ENCODE measurements at regions not wholly inside any gene's neighbourhood (a gene's known extent, or its start where the extent isn't known, plus 50 kb on each side); places are given as distances from the start of the nearest gene placed in this dataset.

GRCh38 chr14:101370593-101371569 lies 190.4 kb upstream of the DIO3 start:
- no peaks in the 10 kb centered on the region for H3K9me3 ChIP-seq (ENCODE audit: control insufficient read depth, insufficient read depth, low read length)
- no peaks in the 10 kb centered on the region for H3K27me3 ChIP-seq (ENCODE audit: control insufficient read depth, insufficient read depth, low read length)
- no CpG with 5 or more reads among the region's 14 CpGs for WGBS (ENCODE audit: insufficient coverage, insufficient read length)
- DNase-seq (ENCODE audit: low read depth, low spot score), result no peak
- H3K27ac ChIP-seq (ENCODE audit: low read length), result no peak overlapping the region
- peaks cover 6% of the 10 kb centered on the region; the same call in 1 of the 2 replicates for H3K4me1 ChIP-seq (ENCODE audit: control insufficient read depth, insufficient read depth, low read length)
- no peaks in the 10 kb centered on the region for H3K36me3 ChIP-seq (ENCODE audit: control insufficient read depth, insufficient read depth, low read length)
- H3K4me3 ChIP-seq (ENCODE audit: low read length), result no peak overlapping the region

DNA sequence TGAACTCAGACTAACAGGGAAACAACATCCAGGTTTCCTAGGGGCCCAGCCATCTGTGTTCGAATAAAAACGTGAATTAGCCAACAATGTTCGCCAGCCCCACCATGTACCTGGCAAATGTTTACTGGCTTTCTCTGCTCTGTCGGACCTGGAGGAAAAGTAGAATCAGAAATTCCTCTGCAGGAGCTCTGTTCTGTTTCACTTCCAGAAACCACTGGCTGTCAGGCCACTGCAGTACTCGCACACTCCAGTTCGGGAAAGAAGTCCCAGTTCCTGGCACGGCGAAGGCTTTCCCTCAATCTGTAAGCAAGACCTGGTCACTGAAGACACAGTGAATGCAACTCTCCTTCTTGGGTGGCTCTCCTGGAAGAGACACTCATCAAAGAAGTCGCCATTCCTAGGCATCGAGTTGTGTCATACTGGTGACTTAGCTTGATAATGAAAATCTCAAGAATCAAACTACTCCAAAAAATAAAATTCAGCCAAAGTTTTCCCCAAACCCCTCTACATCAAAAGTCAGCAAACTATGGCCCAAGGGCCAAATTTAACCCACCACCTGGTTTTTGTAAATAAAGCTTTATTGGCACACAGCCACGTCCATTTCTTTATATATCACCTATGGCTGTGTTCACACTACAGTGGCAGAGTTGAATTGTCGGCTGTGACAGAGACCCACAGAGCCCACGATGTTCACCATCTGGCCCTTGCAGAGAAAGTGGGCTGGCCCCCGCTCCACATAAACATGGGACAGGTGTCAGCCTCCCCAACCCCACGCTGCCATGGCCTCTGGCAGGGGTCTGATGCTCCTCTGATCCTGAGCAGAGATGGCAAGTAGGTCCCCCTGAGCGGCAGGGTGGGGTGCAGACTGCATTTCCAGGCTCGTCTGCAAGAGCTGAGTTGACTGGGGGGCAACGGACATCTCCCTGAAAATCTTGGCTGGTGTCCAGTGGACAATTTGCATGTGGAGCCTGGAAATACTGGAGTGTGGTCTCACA lies 189.2 kb upstream of the DIO3 start:
- Histone ChIP-seq H3K27ac (ENCODE audit: low read length) (no peak overlapping the region), H3K36me3 (ENCODE audit: control insufficient read depth, insufficient read depth, low read length) (no peaks in the 10 kb centered on the region), H3K9me3 (ENCODE audit: control insufficient read depth, insufficient read depth, low read length) (no peaks in the 10 kb centered on the region), H3K4me1 (ENCODE audit: control insufficient read depth, insufficient read depth, low read length) (peaks cover 6% of the 10 kb centered on the region; the same call in 1 of the 2 replicates), H3K27me3 (ENCODE audit: control insufficient read depth, insufficient read depth, low read length) (no peaks in the 10 kb centered on the region), H3K4me3 (ENCODE audit: low read length) (no peak overlapping the region)
- DNase-seq (ENCODE audit: low read depth, low spot score), result no peak
- WGBS (ENCODE audit: insufficient coverage, insufficient read length), result no CpG with 5 or more reads among the region's 18 CpGs

GRCh38 chr14:101372894-101373620 lies 188.2 kb upstream of the DIO3 start:
- WGBS (ENCODE audit: insufficient coverage, insufficient read length), result no CpG with 5 or more reads among the region's 16 CpGs
- H3K9me3 ChIP-seq (ENCODE audit: control insufficient read depth, insufficient read depth, low read length), result no peaks in the 10 kb centered on the region
- no peak for DNase-seq (ENCODE audit: low read depth, low spot score)
- no peaks in the 10 kb centered on the region for H3K36me3 ChIP-seq (ENCODE audit: control insufficient read depth, insufficient read depth, low read length)
- no peaks in the 10 kb centered on the region for H3K4me1 ChIP-seq (ENCODE audit: control insufficient read depth, insufficient read depth, low read length)
- no peak overlapping the region for H3K27ac ChIP-seq (ENCODE audit: low read length)
- H3K4me3 ChIP-seq (ENCODE audit: low read length), result no peak overlapping the region
- no peaks in the 10 kb centered on the region for H3K27me3 ChIP-seq (ENCODE audit: control insufficient read depth, insufficient read depth, low read length)

GRCh38 chr14:101373690-101374295 lies 187.5 kb upstream of the DIO3 start:
- no peak overlapping the region for H3K4me3 ChIP-seq (ENCODE audit: low read length)
- no CpG with 5 or more reads among the region's 22 CpGs for WGBS (ENCODE audit: insufficient coverage, insufficient read length)
- H3K27ac ChIP-seq (ENCODE audit: low read length), result no peak overlapping the region
- no peaks in the 10 kb centered on the region for H3K4me1 ChIP-seq (ENCODE audit: control insufficient read depth, insufficient read depth, low read length)
- no peak for DNase-seq (ENCODE audit: low read depth, low spot score)
- H3K9me3 ChIP-seq (ENCODE audit: control insufficient read depth, insufficient read depth, low read length), result no peaks in the 10 kb centered on the region
- H3K36me3 ChIP-seq (ENCODE audit: control insufficient read depth, insufficient read depth, low read length), result no peaks in the 10 kb centered on the region
- no peaks in the 10 kb centered on the region for H3K27me3 ChIP-seq (ENCODE audit: control insufficient read depth, insufficient read depth, low read length)

DNA sequence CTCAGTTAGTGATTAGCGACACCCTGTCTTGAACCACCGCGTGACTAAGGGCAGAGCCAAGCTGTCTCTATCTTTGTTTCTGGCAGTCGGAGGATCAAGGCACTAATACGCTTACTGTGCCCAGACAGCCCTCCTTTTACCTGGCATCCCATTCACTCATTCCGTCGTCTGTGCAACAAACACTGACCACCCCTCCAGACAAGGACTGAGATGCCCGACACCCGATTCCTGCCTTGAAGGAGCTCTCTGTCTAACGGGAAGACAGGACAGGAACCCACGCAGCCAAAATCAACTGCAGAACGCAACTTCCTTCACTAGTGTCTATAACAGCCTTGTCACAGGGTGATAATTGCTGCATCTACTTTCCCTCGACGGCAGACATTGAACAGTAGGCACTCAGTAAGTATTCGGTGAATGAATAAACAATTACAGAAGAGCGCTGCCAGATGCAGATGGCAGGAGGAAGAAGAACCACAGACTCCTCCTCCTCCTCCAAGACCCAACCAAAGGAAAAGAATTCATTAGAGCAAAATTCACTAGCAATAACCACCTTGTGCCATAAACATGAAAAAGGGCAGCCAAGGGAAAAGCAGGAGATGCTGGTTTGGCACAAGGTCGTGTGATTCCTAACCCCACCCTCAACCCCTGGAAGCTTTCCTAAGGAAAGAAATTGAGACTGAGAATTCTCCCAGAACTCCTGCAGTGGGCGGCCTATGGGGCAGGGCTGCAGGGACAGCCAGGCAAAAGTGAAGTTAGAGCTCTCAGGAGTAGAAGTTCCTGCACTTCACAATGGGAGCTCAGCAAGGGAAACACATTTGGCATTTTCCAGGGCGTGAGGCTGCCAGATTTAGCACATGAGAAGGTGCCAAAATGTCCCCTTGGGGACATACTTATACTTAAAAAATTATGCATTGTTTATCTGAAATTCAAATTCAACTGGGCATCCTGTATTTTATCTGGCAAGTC lies 186.6 kb upstream of the DIO3 start:
- Histone ChIP-seq H3K4me3 (ENCODE audit: low read length) (no peak overlapping the region), H3K27me3 (ENCODE audit: control insufficient read depth, insufficient read depth, low read length) (no peaks in the 10 kb centered on the region), H3K9me3 (ENCODE audit: control insufficient read depth, insufficient read depth, low read length) (no peaks in the 10 kb centered on the region), H3K27ac (ENCODE audit: low read length) (no peak overlapping the region), H3K4me1 (ENCODE audit: control insufficient read depth, insufficient read depth, low read length) (no peaks in the 10 kb centered on the region), H3K36me3 (ENCODE audit: control insufficient read depth, insufficient read depth, low read length) (no peaks in the 10 kb centered on the region)
- no peak for DNase-seq (ENCODE audit: low read depth, low spot score)
- no CpG with 5 or more reads among the region's 19 CpGs for WGBS (ENCODE audit: insufficient coverage, insufficient read length)

GRCh38 chr14:101377069-101377468 lies 184.2 kb upstream of the DIO3 start:
- Histone ChIP-seq H3K4me3 (ENCODE audit: low read length) (no peak overlapping the region), H3K4me1 (ENCODE audit: control insufficient read depth, insufficient read depth, low read length) (no peaks in the 10 kb centered on the region), H3K27me3 (ENCODE audit: control insufficient read depth, insufficient read depth, low read length) (no peaks in the 10 kb centered on the region), H3K27ac (ENCODE audit: low read length) (no peak overlapping the region), H3K36me3 (ENCODE audit: control insufficient read depth, insufficient read depth, low read length) (no peaks in the 10 kb centered on the region), H3K9me3 (ENCODE audit: control insufficient read depth, insufficient read depth, low read length) (no peaks in the 10 kb centered on the region)
- DNase-seq (ENCODE audit: low read depth, low spot score), result no peak
- no CpG with 5 or more reads among the region's 5 CpGs for WGBS (ENCODE audit: insufficient coverage, insufficient read length)

DNA sequence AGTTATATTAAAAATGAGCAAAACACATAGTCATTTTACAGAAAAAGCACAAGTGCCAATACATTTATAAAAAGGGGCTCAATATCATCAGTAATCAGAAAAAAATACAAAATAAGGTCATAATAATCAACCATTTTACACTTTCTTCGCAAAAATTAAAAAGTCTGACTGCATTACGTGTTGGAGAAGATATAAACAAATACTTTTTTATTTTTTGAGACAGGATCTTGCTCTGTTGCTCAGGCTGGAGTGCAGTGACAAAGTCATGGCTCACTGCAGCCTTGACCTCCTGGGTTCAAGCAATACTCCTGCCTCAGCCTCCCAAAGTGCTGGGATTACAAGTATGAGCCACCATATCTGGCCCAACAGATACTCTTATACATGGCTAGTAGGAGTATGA lies 181.5 kb upstream of the DIO3 start:
- no peak overlapping the region for H3K4me3 ChIP-seq (ENCODE audit: low read length)
- no peak for DNase-seq (ENCODE audit: low read depth, low spot score)
- H3K27ac ChIP-seq (ENCODE audit: low read length), result no peak overlapping the region
- no peaks in the 10 kb centered on the region for H3K36me3 ChIP-seq (ENCODE audit: control insufficient read depth, insufficient read depth, low read length)
- WGBS (ENCODE audit: insufficient coverage, insufficient read length), result no CpG with 5 or more reads among the region's 2 CpGs
- no peaks in the 10 kb centered on the region for H3K27me3 ChIP-seq (ENCODE audit: control insufficient read depth, insufficient read depth, low read length)
- no peaks in the 10 kb centered on the region for H3K9me3 ChIP-seq (ENCODE audit: control insufficient read depth, insufficient read depth, low read length)
- H3K4me1 ChIP-seq (ENCODE audit: control insufficient read depth, insufficient read depth, low read length), result no peaks in the 10 kb centered on the region

GRCh38 chr14:101380512-101380911 lies 180.8 kb upstream of the DIO3 start:
- Histone ChIP-seq H3K27ac (ENCODE audit: low read length) (no peak overlapping the region), H3K4me3 (ENCODE audit: low read length) (no peak overlapping the region), H3K4me1 (ENCODE audit: control insufficient read depth, insufficient read depth, low read length) (no peaks in the 10 kb centered on the region), H3K9me3 (ENCODE audit: control insufficient read depth, insufficient read depth, low read length) (no peaks in the 10 kb centered on the region), H3K36me3 (ENCODE audit: control insufficient read depth, insufficient read depth, low read length) (no peaks in the 10 kb centered on the region), H3K27me3 (ENCODE audit: control insufficient read depth, insufficient read depth, low read length) (no peaks in the 10 kb centered on the region)
- no CpG with 5 or more reads among the region's 3 CpGs for WGBS (ENCODE audit: insufficient coverage, insufficient read length)
- no peak for DNase-seq (ENCODE audit: low read depth, low spot score)

DNA sequence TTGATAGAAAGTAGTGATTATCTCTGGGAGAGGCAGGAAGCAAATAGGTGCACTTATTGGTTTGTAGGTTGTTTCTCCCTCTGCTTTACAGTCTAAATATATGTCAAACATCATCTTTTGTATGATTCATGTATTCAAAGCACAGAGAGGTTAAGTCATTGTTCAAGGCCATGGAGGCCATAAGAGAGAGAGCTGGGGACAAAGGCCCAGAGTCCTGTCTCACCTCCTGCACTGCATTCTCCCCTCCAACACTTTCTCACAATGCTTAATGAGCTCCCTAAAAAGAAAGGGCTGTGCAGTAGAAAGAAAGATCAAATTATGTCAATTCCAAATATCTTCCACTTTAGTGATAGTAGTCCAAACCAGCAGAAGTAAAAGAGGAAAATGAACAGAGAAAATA lies 180.4 kb upstream of the DIO3 start:
- no peak overlapping the region for H3K4me3 ChIP-seq (ENCODE audit: low read length)
- no peaks in the 10 kb centered on the region for H3K9me3 ChIP-seq (ENCODE audit: control insufficient read depth, insufficient read depth, low read length)
- H3K27ac ChIP-seq (ENCODE audit: low read length), result no peak overlapping the region

More for the DNA sequence above, 180.4 kb upstream of the DIO3 start:
- H3K4me1 ChIP-seq (ENCODE audit: control insufficient read depth, insufficient read depth, low read length), result no peaks in the 10 kb centered on the region
- no peaks in the 10 kb centered on the region for H3K36me3 ChIP-seq (ENCODE audit: control insufficient read depth, insufficient read depth, low read length)
- H3K27me3 ChIP-seq (ENCODE audit: control insufficient read depth, insufficient read depth, low read length), result no peaks in the 10 kb centered on the region
- DNase-seq (ENCODE audit: low read depth, low spot score), result no peak
